Testis (tissue), 2 donors: ENCODE measurements at regions not wholly inside any gene's neighbourhood (a gene's known extent, or its start where the extent isn't known, plus 50 kb on each side); places are given as distances from the start of the nearest gene placed in this dataset.

ENCODE experiments used
- POLR2A ChIP-seq: fragments of 450-650 bp; IDR thresholded peaks from one replicate; pipeline ENCODE4 v1.6.1; 2017; ENCODE audit warnings: antibody characterized with exemption, mild to moderate bottlenecking, moderate library complexity
- TF ChIP-seq, protein P1 (sequence below), 3 experiments: fragments of 450-650 bp in 2 of 3; fragments of 200-600 bp in 1 of 3; sonication (generic) in 1 of 3; IDR thresholded peaks; one replicate each; pipeline ENCODE4 v1.5.1; 2016 to 2019; ENCODE audit warnings: antibody characterized with exemption in 3 of 3, mild to moderate bottlenecking in 2 of 3, moderate library complexity in 1 of 3

DNA sequence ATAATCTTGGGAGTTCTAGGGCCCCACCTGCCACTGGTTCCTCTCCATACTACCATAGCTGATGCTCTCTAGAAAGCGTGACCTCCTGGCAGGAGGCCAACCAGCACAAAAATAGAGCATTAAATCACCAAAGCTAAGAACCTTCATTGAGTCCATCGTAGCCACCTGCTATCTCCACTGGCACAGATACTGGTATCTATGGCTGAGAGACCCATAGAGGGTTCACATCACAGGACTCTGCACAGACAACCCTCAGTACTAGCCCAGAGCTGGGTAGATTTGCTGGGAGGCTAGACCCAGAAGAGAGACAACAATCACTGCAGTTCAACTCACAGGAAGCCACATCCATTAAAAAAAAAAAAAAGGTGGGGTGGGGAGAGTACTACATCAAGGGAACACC is 509.1 kb downstream of the DTWD2 start:
- TF ChIP-seq, protein P1, sequence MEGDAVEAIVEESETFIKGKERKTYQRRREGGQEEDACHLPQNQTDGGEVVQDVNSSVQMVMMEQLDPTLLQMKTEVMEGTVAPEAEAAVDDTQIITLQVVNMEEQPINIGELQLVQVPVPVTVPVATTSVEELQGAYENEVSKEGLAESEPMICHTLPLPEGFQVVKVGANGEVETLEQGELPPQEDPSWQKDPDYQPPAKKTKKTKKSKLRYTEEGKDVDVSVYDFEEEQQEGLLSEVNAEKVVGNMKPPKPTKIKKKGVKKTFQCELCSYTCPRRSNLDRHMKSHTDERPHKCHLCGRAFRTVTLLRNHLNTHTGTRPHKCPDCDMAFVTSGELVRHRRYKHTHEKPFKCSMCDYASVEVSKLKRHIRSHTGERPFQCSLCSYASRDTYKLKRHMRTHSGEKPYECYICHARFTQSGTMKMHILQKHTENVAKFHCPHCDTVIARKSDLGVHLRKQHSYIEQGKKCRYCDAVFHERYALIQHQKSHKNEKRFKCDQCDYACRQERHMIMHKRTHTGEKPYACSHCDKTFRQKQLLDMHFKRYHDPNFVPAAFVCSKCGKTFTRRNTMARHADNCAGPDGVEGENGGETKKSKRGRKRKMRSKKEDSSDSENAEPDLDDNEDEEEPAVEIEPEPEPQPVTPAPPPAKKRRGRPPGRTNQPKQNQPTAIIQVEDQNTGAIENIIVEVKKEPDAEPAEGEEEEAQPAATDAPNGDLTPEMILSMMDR (IDR thresholded peaks at IDR 0.05) = no peak
- no peak for TF ChIP-seq POLR2A
